ENCODE measurements at regions not wholly inside any gene's neighbourhood (a gene's known extent, or its start where the extent isn't known, plus 50 kb on each side); places are given as distances from the start of the nearest gene placed in this dataset. TPM values are rescaled to one million over a fixed set of nuclear protein-coding genes. Genes with fewer than 3 reads are reported as not detected.

GRCh38 chr1:199955235-199955634, 72.3 kb upstream of the NR5A2 start:
- DNase-seq (ENCODE audit: low spot score): no peak

GRCh38 chr1:199956005-199956404, 71.5 kb upstream of the NR5A2 start:
- DNase-seq (ENCODE audit: low spot score): no peak

GRCh38 chr1:199959033-199959774, 68.3 kb upstream of the NR5A2 start:
- DNase-seq (ENCODE audit: low spot score): no peak

- DNase-seq (ENCODE audit: low spot score): no peak
Observed at GRCh38 chr1:199959775-199960110, 67.8 kb upstream of the NR5A2 start.

- no peak for DNase-seq (ENCODE audit: low spot score)
Observed at GRCh38 chr1:199970125-199970524, 57.4 kb upstream of the NR5A2 start.

GRCh38 chr1:199976496-199977144, 50.9 kb upstream of the NR5A2 start:
- DNase-seq (ENCODE audit: low spot score): no peak

Small RNA genes lying in the stretch of these regions (small RNA-seq; reads per million reads assigned to genes)
- 7.0 reads per million, percentile 85 among the genes with 10 or more reads in this experiment for gene MIR181A1
- gene MIR181B1: 1.2 reads per million, percentile 45 among the genes with 10 or more reads in this experiment
- gene RNU6-778P: not detected

Measured in HT-29 (cell line).